ENCODE measurements at regions not wholly inside any gene's neighbourhood (a gene's known extent, or its start where the extent isn't known, plus 50 kb on each side); places are given as distances from the start of the nearest gene placed in this dataset.

GRCh38 chr11:33944345-33944692, 52.4 kb upstream of the LMO2 start:
- TF ChIP-seq CTCF (IDR thresholded peaks at IDR 0.05; ENCODE audit: insufficient read depth, low read length, poor library complexity, severe bottlenecking): no peak
- H3K36me3 ChIP-seq (ENCODE audit: control insufficient read depth, insufficient read depth, low read length): no peaks in the 10 kb centered on the region
- no peak overlapping the region for H3K4me3 ChIP-seq (ENCODE audit: low read depth, low read length)
- no peak for DNase-seq (ENCODE audit: low read depth)
- H3K27me3 ChIP-seq (ENCODE audit: control insufficient read depth, insufficient read depth, low read length): peaks cover 3% of the 10 kb centered on the region

GRCh38 chr11:33942954-33943353, 51.1 kb upstream of the LMO2 start:
- no peaks in the 10 kb centered on the region for H3K36me3 ChIP-seq (ENCODE audit: control insufficient read depth, insufficient read depth, low read length)
- DNase-seq (ENCODE audit: low read depth): no peak
- H3K27me3 ChIP-seq (ENCODE audit: control insufficient read depth, insufficient read depth, low read length): no peaks in the 10 kb centered on the region
- no peak for TF ChIP-seq CTCF (IDR thresholded peaks at IDR 0.05; ENCODE audit: insufficient read depth, low read length, poor library complexity, severe bottlenecking)
- H3K4me3 ChIP-seq (ENCODE audit: low read depth, low read length): no peak overlapping the region

GRCh38 chr11:33941637-33942160, 49.8 kb upstream of the LMO2 start:
- no peak for DNase-seq (ENCODE audit: low read depth)
- TF ChIP-seq CTCF (IDR thresholded peaks at IDR 0.05; ENCODE audit: insufficient read depth, low read length, poor library complexity, severe bottlenecking): no peak
- Histone ChIP-seq H3K36me3 (ENCODE audit: control insufficient read depth, insufficient read depth, low read length) (no peaks in the 10 kb centered on the region), H3K27me3 (ENCODE audit: control insufficient read depth, insufficient read depth, low read length) (no peaks in the 10 kb centered on the region), H3K4me3 (ENCODE audit: low read depth, low read length) (no peak overlapping the region)
